H9 (cell line): ENCODE measurements at regions not wholly inside any gene's neighbourhood (a gene's known extent, or its start where the extent isn't known, plus 50 kb on each side); places are given as distances from the start of the nearest gene placed in this dataset.

Experiments used
- DNase-seq: peaks from one replicate; pipeline ENCODE4 v3.0.0-alpha.2; 2017
- H2AFZ ChIP-seq: one replicate; pipeline ENCODE4 v1.6.1; 2013; ENCODE audit warnings: mild to moderate bottlenecking, low read length, control low read depth, moderate library complexity
- H2AK5ac ChIP-seq: 2 replicates; pipeline ENCODE4 v1.6.1; 2013; ENCODE audit warnings: low read length, control low read depth, mixed read lengths; ENCODE audit not compliant: insufficient read length
- H2BK120ac ChIP-seq: one replicate; pipeline ENCODE4 v1.6.1; 2013; ENCODE audit warnings: low read depth, mild to moderate bottlenecking, low read length, control low read depth, inconsistent platforms; ENCODE audit not compliant: poor library complexity, severe bottlenecking
- H2BK12ac ChIP-seq: 2 replicates; pipeline ENCODE4 v1.6.1; 2013; ENCODE audit warnings: low read length, control low read depth, mixed read lengths, low read depth; ENCODE audit not compliant: insufficient read length
- H2BK15ac ChIP-seq: 2 replicates; pipeline ENCODE4 v1.6.1; 2013; ENCODE audit warnings: low read depth, low read length, control low read depth
- H2BK20ac ChIP-seq: one replicate; pipeline ENCODE4 v1.6.1; 2013; ENCODE audit warnings: low read depth, mild to moderate bottlenecking, low read length, control low read depth, inconsistent platforms; ENCODE audit not compliant: poor library complexity, severe bottlenecking
- H2BK5ac ChIP-seq: 2 replicates; pipeline ENCODE4 v1.6.1; 2013; ENCODE audit warnings: low read length, control low read depth, mixed read lengths; ENCODE audit not compliant: insufficient read length
- H3K14ac ChIP-seq: 2 replicates; pipeline ENCODE4 v1.6.1; 2013; ENCODE audit warnings: low read length, control low read depth; ENCODE audit not compliant: insufficient read depth
- H3K18ac ChIP-seq: 2 replicates; pipeline ENCODE4 v1.6.1; 2013; ENCODE audit warnings: low read depth, mild to moderate bottlenecking, mixed read lengths, low read length, control low read depth; ENCODE audit not compliant: insufficient read length
- H3K23ac ChIP-seq: 2 replicates; pipeline ENCODE4 v1.6.1; 2013; ENCODE audit warnings: low read length, control low read depth, mixed read lengths, low read depth; ENCODE audit not compliant: insufficient read length
- H3K23me2 ChIP-seq: 2 replicates; pipeline ENCODE4 v1.6.1; 2013; ENCODE audit warnings: low read depth, mild to moderate bottlenecking, mixed read lengths, low read length, control low read depth; ENCODE audit not compliant: insufficient read length, poor library complexity, severe bottlenecking
- H3K27ac ChIP-seq: 2 replicates; pipeline ENCODE4 v1.5.1; 2013; ENCODE audit warnings: low read length, control low read depth, mixed read lengths, low read depth; ENCODE audit not compliant: insufficient read length
- H3K27me3 ChIP-seq: 2 replicates; pipeline ENCODE4 v1.6.1; 2013; ENCODE audit warnings: low read length, control low read depth, inconsistent platforms; ENCODE audit not compliant: insufficient read depth
- H3K4ac ChIP-seq: 2 replicates; pipeline ENCODE4 v1.6.1; 2013; ENCODE audit warnings: low read depth, mild to moderate bottlenecking, control low read depth, inconsistent platforms, low read length, moderate library complexity
- H3K4me1 ChIP-seq: 2 replicates; pipeline ENCODE4 v1.6.1; 2013; ENCODE audit warnings: low read length, control low read depth, inconsistent platforms; ENCODE audit not compliant: insufficient read depth
- H3K4me2 ChIP-seq: 2 replicates; pipeline ENCODE4 v1.6.1; 2013; ENCODE audit warnings: low read length, control low read depth, mixed read lengths; ENCODE audit not compliant: insufficient read length, insufficient read depth
- H3K56ac ChIP-seq: 2 replicates; pipeline ENCODE4 v1.6.1; 2013; ENCODE audit warnings: low read depth, mild to moderate bottlenecking, mixed read lengths, low read length, control low read depth; ENCODE audit not compliant: insufficient read length
- H3K79me1 ChIP-seq: 2 replicates; pipeline ENCODE4 v1.6.1; 2013; ENCODE audit warnings: low read depth, mild to moderate bottlenecking, moderate library complexity, low read length, control low read depth, inconsistent platforms; ENCODE audit not compliant: insufficient read depth, poor library complexity, severe bottlenecking
- H3K79me2 ChIP-seq: 2 replicates; pipeline ENCODE4 v1.6.1; 2013; ENCODE audit warnings: low read length, control low read depth, inconsistent platforms; ENCODE audit not compliant: insufficient read depth
- H3K9ac ChIP-seq: 2 replicates; pipeline ENCODE4 v1.6.1; 2013; ENCODE audit warnings: low read length, control low read depth, mixed read lengths; ENCODE audit not compliant: insufficient read length; ENCODE audit errors: extremely low read depth
- H3K9me3 ChIP-seq: one replicate; pipeline ENCODE4 v1.6.1; 2013; ENCODE audit warnings: low read depth, low read length, inconsistent platforms; ENCODE audit not compliant: control insufficient read depth
- H3T11ph ChIP-seq: one replicate; pipeline ENCODE4 v1.6.1; 2013; ENCODE audit warnings: mild to moderate bottlenecking, low read length, control low read depth, inconsistent platforms
- H4K20me1 ChIP-seq: one replicate; pipeline ENCODE4 v1.6.1; 2013; ENCODE audit not compliant: control insufficient read depth, insufficient read length, insufficient read depth
- H4K5ac ChIP-seq: 2 replicates; pipeline ENCODE4 v1.6.1; 2013; ENCODE audit warnings: low read depth, mild to moderate bottlenecking, mixed read lengths, low read length, control low read depth; ENCODE audit not compliant: insufficient read length
- H4K8ac ChIP-seq: replicated peaks from 2 replicates; pipeline ENCODE4 v1.6.1; 2013; ENCODE audit warnings: low read length, control low read depth, mixed read lengths, low read depth; ENCODE audit not compliant: insufficient read length
- H4K91ac ChIP-seq: 2 replicates; pipeline ENCODE4 v1.6.1; 2013; ENCODE audit warnings: low read depth, mild to moderate bottlenecking, moderate library complexity, mixed read lengths, low read length, control low read depth; ENCODE audit not compliant: insufficient read length
- H3K27ac Mint-ChIP-seq, 3 experiments: 2 replicates in 2 of 3; 3 replicates in 1 of 3; pipeline ENCODE4 v1.8.0; 2020 to 2021; ENCODE audit warnings: mixed read lengths in 3 of 3, mild to moderate bottlenecking in 1 of 3, moderate library complexity in 1 of 3
- H3K27me3 Mint-ChIP-seq: 2 replicates; pipeline ENCODE4 v1.8.0; 2021; ENCODE audit warnings: low read depth, mild to moderate bottlenecking, moderate library complexity, mixed read lengths
- H3K36me3 Mint-ChIP-seq, 3 experiments: 2 replicates in 2 of 3; 3 replicates in 1 of 3; pipeline ENCODE4 v1.8.0; 2020 to 2021; ENCODE audit warnings: low read depth in 3 of 3, mixed read lengths in 3 of 3; ENCODE audit not compliant: insufficient read depth in 1 of 3
- H3K4me1 Mint-ChIP-seq, 2 experiments: 2 replicates each; pipeline ENCODE4 v1.8.0; 2020; ENCODE audit warnings: mixed read lengths in 2 of 2
- H3K4me3 Mint-ChIP-seq, 2 experiments: 2 replicates in 1 of 2; 3 replicates in 1 of 2; pipeline ENCODE4 v1.8.0; 2020 to 2021; ENCODE audit warnings: mild to moderate bottlenecking in 2 of 2, mixed read lengths in 2 of 2, moderate library complexity in 1 of 2
- H3K9me3 Mint-ChIP-seq, 2 experiments: 2 replicates in 1 of 2; 3 replicates in 1 of 2; pipeline ENCODE4 v1.8.0; 2020; ENCODE audit warnings: mild to moderate bottlenecking in 2 of 2, mixed read lengths in 2 of 2, moderate library complexity in 1 of 2
- CTCF ChIP-seq: fragments of 200-600 bp; sonication (generic); conservative IDR thresholded peaks from 3 replicates; pipeline ENCODE4 v1.8.0; 2021; ENCODE audit warnings: antibody characterized with exemption, mild to moderate bottlenecking
- WGBS: extraction: QIAGEN DNeasy Blood & Tissue Kit; methylation state at CpG from one replicate; pipeline ENCODE4 v1.1.7; 2013; ENCODE audit warnings: missing lambda C conversion rate, low lambda C conversion rate, mixed read lengths; ENCODE audit not compliant: insufficient read length; ENCODE audit errors: extremely low coverage; 5-methylcytosine and 5-hydroxymethylcytosine counted together

- TF ChIP-seq CTCF: no peak
- H3K4me1 Mint-ChIP-seq: peaks cover 32 to 37% of the 10 kb centered on the region in 2 experiments
- peaks cover 2% of the 10 kb centered on the region in 2 experiments; a peak in 1 of 5 replicates for H3K9me3 Mint-ChIP-seq
Observed at GRCh38 chr10:128189176-128189575, 63.0 kb upstream of the MKI67 start.

More at GRCh38 chr10:128189176-128189575, 63.0 kb upstream of the MKI67 start:
- H3K23ac ChIP-seq: no peak overlapping the region
- no CpG with 5 or more reads among the region's 4 CpGs for WGBS
- H2AK5ac ChIP-seq: no peak overlapping the region
- H3K18ac ChIP-seq: no peak overlapping the region
- H3K4ac ChIP-seq: no peak overlapping the region
- H2BK5ac ChIP-seq: no peak overlapping the region
- no peak overlapping the region for H3K14ac ChIP-seq
- H3K9ac ChIP-seq: no peak overlapping the region
- no peak overlapping the region for H4K8ac ChIP-seq
- H3K4me3 Mint-ChIP-seq: no peak overlapping the region
- no peaks in the 10 kb centered on the region for H3K23me2 ChIP-seq
- DNase-seq: no peak
- H3K79me2 ChIP-seq: no peaks in the 10 kb centered on the region
- H3K27ac Mint-ChIP-seq: no peak overlapping the region
- H4K91ac ChIP-seq: no peak overlapping the region
- H3K4me1 ChIP-seq: peaks cover 11% of the 10 kb centered on the region; the same call in 1 of the 2 replicates
- no peak overlapping the region for H2BK20ac ChIP-seq
- no peak overlapping the region for H3K27ac ChIP-seq
- no peaks in the 10 kb centered on the region for H3K9me3 ChIP-seq
- H2BK15ac ChIP-seq: no peak overlapping the region
- no peak overlapping the region for H4K5ac ChIP-seq
- no peak overlapping the region for H2BK12ac ChIP-seq
- H3K4me2 ChIP-seq: no peak overlapping the region
- peaks cover 3% of the 10 kb centered on the region for H3K27me3 Mint-ChIP-seq
- peaks cover 0 to 3% (median 0%) of the 10 kb centered on the region in 3 experiments; a peak in 1 of 7 replicates for H3K36me3 Mint-ChIP-seq
- H3K56ac ChIP-seq: no peak overlapping the region
- H3K79me1 ChIP-seq: no peaks in the 10 kb centered on the region
- no peak overlapping the region for H3T11ph ChIP-seq
- H2AFZ ChIP-seq: no peak overlapping the region
- no peaks in the 10 kb centered on the region for H4K20me1 ChIP-seq
- no peak overlapping the region for H2BK120ac ChIP-seq
- no peaks in the 10 kb centered on the region for H3K27me3 ChIP-seq
